GM13977 (cell line): ENCODE measurements at regions not wholly inside any gene's neighbourhood (a gene's known extent, or its start where the extent isn't known, plus 50 kb on each side); places are given as distances from the start of the nearest gene placed in this dataset.

ENCODE experiments used
- DNase-seq: peaks from one replicate; pipeline ENCODE4 v3.0.0; 2012; ENCODE audit warnings: low spot score
- CTCF ChIP-seq: IDR thresholded peaks from 2 replicates; pipeline ENCODE4 v1.5.1; 2012; ENCODE audit warnings: mild to moderate bottlenecking, control low read depth; ENCODE audit not compliant: insufficient read depth; ENCODE audit errors: extremely low read depth, missing control alignments
- in situ Hi-C: fragments of 300-500 bp; cut with MboI; formaldehyde crosslinking; loops from one replicate; pipeline ENCODE4 v1.12.0; 2022; ENCODE audit warnings: low sequenced_read_pairs, low pct_unique_long_range_greater_than_20kb, mixed read lengths, inconsistent platforms; ENCODE audit not compliant: unreplicated experiment

GRCh38 chr5:89706731-89707130, 702.8 kb downstream of the CETN3 start:
- in situ Hi-C loops: no loop called here
- DNase-seq: no peak
- no peak for TF ChIP-seq CTCF

- TF ChIP-seq CTCF: no peak
- no peak for DNase-seq
- in situ Hi-C loops: no loop called here
These were observed 705.7 kb downstream of the CETN3 start for GRCh38 chr5:89703817-89704216.

GRCh38 chr5:89698028-89698427, 711.5 kb downstream of the CETN3 start:
- no peak for TF ChIP-seq CTCF
- in situ Hi-C loops: no loop called here
- no peak for DNase-seq

GRCh38 chr5:89697581-89697980, 712.0 kb downstream of the CETN3 start:
- TF ChIP-seq CTCF: no peak
- in situ Hi-C loops: no loop called here

GRCh38 chr5:89695371-89695770, 714.2 kb downstream of the CETN3 start:
- in situ Hi-C loops: no loop called here
- no peak for TF ChIP-seq CTCF
- DNase-seq: no peak

More at GRCh38 chr5:89697581-89697980, 712.0 kb downstream of the CETN3 start:
- no peak for DNase-seq

GRCh38 chr5:89694026-89694550, 715.5 kb downstream of the CETN3 start:
- DNase-seq: no peak
- no peak for TF ChIP-seq CTCF
- in situ Hi-C loops: no loop called here

- in situ Hi-C loops: no loop called here
- no peak for TF ChIP-seq CTCF
- no peak for DNase-seq
These were observed 719.2 kb downstream of the CETN3 start for GRCh38 chr5:89690331-89690730.
